Non-pigmented ciliary epithelial cell (primary cell): ENCODE measurements at regions not wholly inside any gene's neighbourhood (a gene's known extent, or its start where the extent isn't known, plus 50 kb on each side); places are given as distances from the start of the nearest gene placed in this dataset.

Source experiments
- DNase-seq: peaks from one replicate; pipeline ENCODE4 v3.0.0-alpha.2; 2010; ENCODE audit warnings: low read depth

- DNase-seq = no peak
Observed at GRCh38 chr14:101135796-101136742, 232.5 kb upstream of the RTL1 start.

- no peak for DNase-seq
Observed at GRCh38 chr14:101137234-101137633, 233.7 kb upstream of the RTL1 start.

GRCh38 chr14:101147848-101148247 is 244.3 kb upstream of the RTL1 start:
- no peak for DNase-seq

DNA sequence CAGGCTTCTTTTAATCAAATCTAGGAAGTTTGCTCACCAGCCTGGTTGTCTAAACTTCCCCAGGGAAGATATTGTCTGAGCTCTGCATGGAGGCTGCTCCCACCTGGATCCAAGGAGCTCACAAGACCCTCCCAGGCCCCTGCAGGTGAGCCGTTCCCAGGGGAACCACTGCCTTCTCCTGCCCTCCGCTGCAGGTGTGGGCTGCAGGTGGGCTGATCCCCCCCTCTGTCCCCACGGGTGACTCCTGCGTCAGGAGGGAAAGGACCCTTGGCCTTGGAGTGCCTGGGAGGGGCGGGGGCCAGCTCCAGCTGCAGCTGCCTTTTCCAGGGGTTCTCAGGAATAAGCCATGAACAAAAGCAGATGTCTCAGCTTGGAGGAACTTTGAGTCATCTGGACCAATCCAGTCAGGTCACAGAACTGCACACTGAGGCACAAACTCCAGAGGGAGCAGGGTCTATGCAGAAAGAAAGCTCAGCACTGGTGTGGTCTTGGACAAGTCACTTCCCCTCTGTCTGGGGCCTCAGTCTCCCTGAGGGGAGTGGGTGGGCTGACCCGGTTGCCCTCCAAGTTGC is 246.6 kb upstream of the RTL1 start:
- DNase-seq = no peak

GRCh38 chr14:101151226-101151926 is 247.9 kb upstream of the RTL1 start:
- no peak for DNase-seq

DNA sequence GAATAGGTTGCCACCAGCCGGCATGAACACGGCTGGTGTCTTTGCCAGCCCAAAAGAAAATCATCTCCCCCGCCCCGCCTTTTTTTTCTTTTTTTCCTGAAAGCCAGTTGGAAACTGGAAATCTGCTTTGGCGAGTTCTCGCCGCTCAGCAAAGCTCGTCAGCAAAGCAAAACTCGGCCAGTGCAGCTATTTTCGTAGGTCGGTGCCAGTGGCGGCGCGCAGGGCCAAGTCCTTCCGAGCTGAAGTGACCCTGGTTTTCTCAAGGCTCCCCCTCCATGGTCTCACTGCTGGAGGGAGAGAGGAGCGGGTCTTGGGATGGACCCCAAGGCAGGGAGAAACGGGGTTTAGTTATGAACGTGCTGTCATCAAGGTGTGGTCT is 248.4 kb upstream of the RTL1 start:
- no peak for DNase-seq

GRCh38 chr14:101152855-101153254 is 249.3 kb upstream of the RTL1 start:
- no peak for DNase-seq

DNA sequence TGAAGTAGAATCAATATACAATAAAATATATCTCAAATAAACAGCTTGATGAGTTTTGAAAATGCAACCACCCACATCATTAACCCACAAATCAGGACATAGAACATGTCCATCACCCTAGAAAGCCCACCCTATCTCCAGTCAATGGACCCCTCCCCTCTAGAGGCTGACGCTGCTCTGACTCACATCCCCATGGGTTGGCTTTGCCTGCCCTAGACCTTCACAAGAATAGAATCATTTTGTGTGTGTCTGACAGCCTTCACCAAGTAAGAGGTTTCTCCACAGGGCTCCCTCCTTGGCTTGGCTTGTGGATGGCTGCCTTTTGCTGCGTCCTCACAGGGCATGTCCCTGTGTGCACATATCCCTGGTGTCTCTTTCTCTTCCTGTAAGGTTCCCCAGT is 250.2 kb upstream of the RTL1 start:
- DNase-seq = no peak

- DNase-seq = no peak
Observed at GRCh38 chr14:101155575-101155974, 252.1 kb upstream of the RTL1 start.

DNA sequence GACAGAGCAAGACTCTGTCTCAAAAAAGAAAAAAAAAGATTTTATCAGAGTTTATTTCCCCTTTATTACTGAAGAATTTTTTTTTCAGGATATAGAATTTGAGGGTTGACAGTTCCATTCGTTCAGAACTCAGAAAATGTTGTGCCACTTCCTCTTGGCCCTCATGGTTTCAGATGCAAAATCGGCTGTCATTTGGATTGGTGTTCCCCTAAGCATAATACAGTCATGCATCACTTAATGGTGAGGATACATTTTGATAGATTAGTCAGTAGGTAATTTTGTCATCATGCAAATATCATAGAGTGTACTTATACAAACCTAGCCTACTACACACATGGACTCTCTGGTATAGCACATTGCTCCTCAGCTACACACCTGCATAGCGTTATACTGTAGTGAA is 263.9 kb upstream of the RTL1 start:
- DNase-seq = no peak

GRCh38 chr14:101169267-101169666 is 265.7 kb upstream of the RTL1 start:
- no peak for DNase-seq

- DNase-seq = no peak
Observed at GRCh38 chr14:101171650-101172049, 268.1 kb upstream of the RTL1 start.

DNA sequence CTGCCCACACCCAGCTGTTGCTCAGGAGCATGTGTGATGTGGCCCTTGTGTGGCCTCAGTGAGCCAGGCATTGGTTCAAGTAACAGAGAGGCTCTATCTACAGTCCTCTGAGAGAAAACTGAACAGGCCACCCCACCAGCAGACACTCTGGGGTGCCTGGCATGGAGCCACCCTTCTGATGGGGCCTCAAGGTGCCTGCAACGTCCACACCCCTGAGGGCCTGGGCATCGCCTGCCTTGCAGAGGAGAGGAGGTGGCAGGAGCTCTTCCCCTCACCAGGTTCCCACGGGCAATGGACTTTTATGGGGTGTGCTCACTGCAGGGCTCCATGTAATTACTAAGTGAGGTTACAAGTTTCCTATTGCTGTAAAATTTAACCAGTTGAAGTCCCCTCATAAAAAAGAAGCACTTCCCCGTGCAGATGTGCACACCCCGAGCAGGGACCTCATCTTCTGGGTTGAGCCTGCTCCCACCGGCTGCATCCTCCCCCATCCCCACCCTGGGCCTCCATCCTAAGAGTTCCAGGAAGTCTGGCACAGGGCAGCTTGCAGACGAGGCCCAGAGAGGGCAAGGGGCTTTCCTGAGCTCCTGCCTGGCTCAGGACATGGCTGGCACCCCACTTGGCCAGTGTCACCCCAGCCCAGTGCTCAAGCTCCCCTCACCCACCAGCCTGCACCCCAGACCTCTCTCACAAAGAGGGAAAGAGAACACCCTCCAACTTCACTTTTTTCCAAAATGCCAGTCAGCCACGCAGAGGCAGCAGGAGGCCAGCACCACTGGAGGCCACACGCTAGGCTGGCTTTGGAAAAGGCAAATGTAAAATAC is 270.4 kb upstream of the RTL1 start:
- DNase-seq = no peak

DNA sequence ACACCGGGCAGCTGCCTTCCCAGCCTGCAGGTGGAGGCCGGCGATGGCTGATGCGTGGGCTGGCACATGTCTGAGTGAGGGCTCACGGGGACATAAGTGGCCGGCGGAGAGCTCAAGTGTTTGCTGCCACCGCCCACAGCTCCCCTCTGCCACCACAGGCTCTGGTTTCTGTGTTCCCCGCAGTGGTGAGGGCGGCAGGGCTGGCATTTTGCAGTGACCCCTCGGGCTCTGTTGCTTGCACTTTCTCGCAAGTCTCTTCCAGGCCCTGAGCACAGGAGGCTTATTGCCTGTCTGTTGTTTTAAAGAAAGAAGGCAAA is 271.0 kb upstream of the RTL1 start:
- no peak for DNase-seq

DNA sequence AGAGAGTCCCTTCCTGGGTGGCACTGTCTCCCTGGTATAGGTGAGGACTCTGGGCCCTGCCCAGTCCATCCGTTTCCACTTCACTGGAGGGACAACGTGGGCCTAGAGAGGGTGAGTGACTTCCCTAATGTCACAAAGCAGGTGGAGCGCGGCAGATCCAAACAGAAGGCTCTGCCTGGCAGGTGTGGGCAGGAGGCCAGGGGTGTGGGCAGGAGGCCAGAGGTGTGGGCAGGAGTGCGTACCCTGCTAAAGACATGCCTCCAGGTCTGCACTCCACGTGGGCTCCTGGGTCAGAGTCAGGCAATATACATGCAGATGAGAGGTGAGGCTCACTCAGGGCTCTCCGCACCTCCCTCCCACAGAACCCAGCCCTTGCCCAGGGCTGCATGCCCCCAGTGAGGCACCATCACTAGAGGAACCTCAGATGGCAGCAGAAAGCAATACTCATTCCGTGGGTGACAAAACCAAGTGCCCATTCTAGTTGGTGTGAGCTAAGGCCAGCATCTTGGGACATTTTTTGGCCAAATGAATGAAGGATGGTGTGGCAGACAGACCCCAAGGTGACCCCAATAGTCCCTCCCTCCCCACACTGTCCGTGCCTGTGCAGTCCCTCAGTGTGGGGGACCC is 271.6 kb upstream of the RTL1 start:
- no peak for DNase-seq

DNA sequence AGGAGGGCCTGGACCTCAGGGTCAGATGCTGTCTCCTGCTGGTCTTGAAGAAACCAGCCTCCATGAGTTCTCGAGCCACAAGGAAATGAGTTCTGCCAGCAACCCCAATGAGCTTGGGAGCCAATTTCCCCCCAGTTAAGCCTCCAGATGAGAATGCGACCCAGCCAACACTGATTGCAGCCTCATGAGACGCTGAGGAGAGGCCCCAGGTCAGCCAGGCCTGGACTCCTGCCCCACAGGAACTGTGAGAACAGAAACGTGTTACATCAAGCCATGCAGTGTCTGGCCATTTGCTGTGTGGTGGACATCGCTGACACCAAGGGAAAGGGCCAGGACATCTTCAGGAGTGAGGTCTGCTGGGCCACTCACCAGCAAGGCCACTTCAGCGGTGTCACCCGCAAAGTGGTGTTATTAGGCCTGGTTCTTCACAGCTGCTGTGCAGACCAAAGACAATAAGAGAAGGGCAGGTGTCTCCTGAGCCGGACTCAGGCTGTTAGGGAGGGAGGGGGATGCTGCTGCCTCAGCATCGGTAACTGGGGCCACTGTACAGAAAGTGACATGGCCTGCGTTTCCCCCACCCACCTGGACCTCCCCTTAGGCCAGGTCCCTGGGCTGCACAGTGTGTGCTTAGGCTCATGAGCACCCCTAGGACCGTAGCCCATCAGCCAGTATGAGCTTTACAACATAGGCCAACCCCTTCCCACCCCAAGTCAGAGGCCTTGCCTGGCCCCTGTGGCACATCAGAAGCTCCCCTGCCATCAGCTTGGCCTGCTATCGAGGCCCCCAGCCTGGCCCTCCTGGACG is 272.4 kb upstream of the RTL1 start:
- DNase-seq = no peak

- DNase-seq = no peak
Observed at GRCh38 chr14:101176535-101177205, 273.1 kb upstream of the RTL1 start.

DNA sequence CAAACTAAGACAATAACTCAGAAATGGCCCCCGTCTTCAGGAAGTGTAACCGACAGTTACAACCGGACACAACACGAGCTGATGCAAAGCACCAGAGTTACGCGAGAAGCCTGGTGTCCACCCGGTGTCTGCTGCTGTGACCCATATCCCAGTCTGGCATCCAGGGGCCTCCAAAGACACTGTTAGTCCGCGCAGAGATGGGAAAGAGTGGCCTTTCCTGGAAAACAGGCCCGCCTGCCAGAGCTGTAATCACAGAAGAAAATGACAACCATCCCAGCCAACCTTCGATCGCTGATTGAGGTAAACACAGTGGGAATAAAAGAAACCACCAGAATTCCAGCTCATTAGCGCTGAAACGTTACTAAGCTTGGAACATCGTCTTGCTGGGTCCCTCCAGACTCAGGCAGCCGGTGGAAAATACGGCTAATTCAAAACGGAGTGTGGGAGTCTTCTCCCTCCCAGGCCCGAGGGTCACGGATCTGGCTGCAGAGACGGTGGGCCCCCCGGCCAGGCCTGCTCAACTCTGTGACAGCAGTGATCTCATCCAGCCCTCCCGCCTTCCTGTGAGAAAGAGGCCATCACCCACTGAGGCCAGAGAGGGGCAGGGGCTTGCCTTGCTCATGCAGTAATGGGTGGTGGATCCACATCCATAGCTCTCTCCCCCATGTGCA is 273.9 kb upstream of the RTL1 start:
- no peak for DNase-seq

GRCh38 chr14:101178184-101179072 is 274.9 kb upstream of the RTL1 start:
- no peak for DNase-seq
